ENCODE measurements at regions not wholly inside any gene's neighbourhood (a gene's known extent, or its start where the extent isn't known, plus 50 kb on each side); places are given as distances from the start of the nearest gene placed in this dataset.

- Histone ChIP-seq H3K36me3 (replicated peaks in 1 of 2) (no peaks in the 10 kb centered on the region), H3K27ac (no peak overlapping the region), H3K9me3 (replicated peaks in 1 of 3) (no peaks in the 10 kb centered on the region), H3K4me3 (no peak overlapping the region), H3K4me1 (replicated peaks in 1 of 2) (no peaks in the 10 kb centered on the region), H3K27me3 (no peaks in the 10 kb centered on the region)
- TF ChIP-seq POLR2A (IDR thresholded peaks at IDR 0.05) (no peak), CTCF (IDR thresholded peaks at IDR 0.05) (no peak)
- no peak for DNase-seq
- intact Hi-C loops (cut with DNase I): no loop called here
Measured at GRCh38 chr20:55143601-55144000, 668.2 kb downstream of the DOK5 start.

- Histone ChIP-seq H3K36me3 (replicated peaks in 1 of 2) (no peaks in the 10 kb centered on the region), H3K27me3 (no peaks in the 10 kb centered on the region), H3K27ac (no peak overlapping the region), H3K9me3 (replicated peaks in 1 of 3) (no peaks in the 10 kb centered on the region), H3K4me1 (replicated peaks in 1 of 2) (no peaks in the 10 kb centered on the region), H3K4me3 (no peak overlapping the region)
- intact Hi-C loops (cut with DNase I): no loop called here
- TF ChIP-seq CTCF (IDR thresholded peaks at IDR 0.05) (no peak), POLR2A (IDR thresholded peaks at IDR 0.05) (no peak)
- WGBS, 4 donors: 57 to 71% (median 69%) methylated on average over 5 of the region's 5 CpGs
- no peak for DNase-seq
Measured at GRCh38 chr20:55142932-55143331, 667.5 kb downstream of the DOK5 start.

- intact Hi-C loops (cut with DNase I): no loop called here
- Histone ChIP-seq H3K4me3 (no peak overlapping the region), H3K27ac (no peak overlapping the region), H3K27me3 (no peaks in the 10 kb centered on the region), H3K9me3 (replicated peaks in 1 of 3) (no peaks in the 10 kb centered on the region), H3K36me3 (replicated peaks in 1 of 2) (no peaks in the 10 kb centered on the region), H3K4me1 (replicated peaks in 1 of 2) (no peaks in the 10 kb centered on the region)
- 52 to 66% (median 57%) methylated on average over 3 of the region's 3 CpGs for WGBS, 4 donors
- DNase-seq: no peak
- TF ChIP-seq CTCF (IDR thresholded peaks at IDR 0.05) (no peak), POLR2A (IDR thresholded peaks at IDR 0.05) (no peak)
Measured at GRCh38 chr20:55140631-55141030, 665.2 kb downstream of the DOK5 start.

GRCh38 chr20:55139173-55139765 is 663.9 kb downstream of the DOK5 start:
- intact Hi-C loops (cut with DNase I): no loop called here
- Histone ChIP-seq H3K27ac (no peak overlapping the region), H3K9me3 (replicated peaks in 1 of 3) (no peaks in the 10 kb centered on the region), H3K4me1 (replicated peaks in 1 of 2) (no peaks in the 10 kb centered on the region), H3K4me3 (no peak overlapping the region), H3K27me3 (no peaks in the 10 kb centered on the region), H3K36me3 (replicated peaks in 1 of 2) (no peaks in the 10 kb centered on the region)
- 62 to 74% (median 65%) methylated on average over 3 of the region's 4 CpGs for WGBS, 4 donors
- no peak for TF ChIP-seq POLR2A (IDR thresholded peaks at IDR 0.05)
- TF ChIP-seq CTCF (IDR thresholded peaks at IDR 0.05): no peak
- no peak for DNase-seq
